Prostate gland (tissue), 2 donors: ENCODE measurements at regions not wholly inside any gene's neighbourhood (a gene's known extent, or its start where the extent isn't known, plus 50 kb on each side); places are given as distances from the start of the nearest gene placed in this dataset.

Experiments
- POLR2AphosphoS5 ChIP-seq: sonication (generic); formaldehyde crosslinking; IDR thresholded peaks from one replicate; pipeline ENCODE4 v1.6.1; 2017; ENCODE audit warnings: antibody characterized with exemption
- TF ChIP-seq, protein P1 (sequence below), 4 experiments: fragments of 200-600 bp in 2 of 4; fragments of 450-650 bp in 2 of 4; sonication (generic) in 2 of 4; IDR thresholded peaks; 1 replicate in 3 of 4; 2 replicates in 1 of 4; pipeline ENCODE4 v1.5.1; 2016 to 2019; ENCODE audit warnings: antibody characterized with exemption in 4 of 4, mild to moderate bottlenecking in 2 of 4, moderate library complexity in 2 of 4

DNA sequence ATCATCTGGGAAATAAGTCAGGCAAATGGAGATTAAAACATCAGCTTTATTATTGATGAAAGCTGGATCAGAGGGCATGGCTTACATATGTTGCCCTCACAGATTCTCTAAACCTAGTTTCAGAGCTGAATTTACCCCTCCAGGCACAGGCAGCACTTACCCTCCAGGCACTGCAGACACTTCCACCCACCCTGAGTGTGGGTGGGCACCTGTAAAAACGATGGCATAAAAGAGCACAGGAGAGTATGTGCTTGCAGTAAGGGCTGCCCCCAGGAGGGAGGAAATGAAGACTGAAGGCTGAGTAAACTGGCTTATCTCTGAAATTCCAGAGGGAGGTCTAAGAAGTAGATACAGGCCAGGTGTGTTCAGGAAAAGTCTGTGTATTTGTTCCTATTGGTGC lies 185.0 kb upstream of the HTR2A start:
- TF ChIP-seq, protein P1, sequence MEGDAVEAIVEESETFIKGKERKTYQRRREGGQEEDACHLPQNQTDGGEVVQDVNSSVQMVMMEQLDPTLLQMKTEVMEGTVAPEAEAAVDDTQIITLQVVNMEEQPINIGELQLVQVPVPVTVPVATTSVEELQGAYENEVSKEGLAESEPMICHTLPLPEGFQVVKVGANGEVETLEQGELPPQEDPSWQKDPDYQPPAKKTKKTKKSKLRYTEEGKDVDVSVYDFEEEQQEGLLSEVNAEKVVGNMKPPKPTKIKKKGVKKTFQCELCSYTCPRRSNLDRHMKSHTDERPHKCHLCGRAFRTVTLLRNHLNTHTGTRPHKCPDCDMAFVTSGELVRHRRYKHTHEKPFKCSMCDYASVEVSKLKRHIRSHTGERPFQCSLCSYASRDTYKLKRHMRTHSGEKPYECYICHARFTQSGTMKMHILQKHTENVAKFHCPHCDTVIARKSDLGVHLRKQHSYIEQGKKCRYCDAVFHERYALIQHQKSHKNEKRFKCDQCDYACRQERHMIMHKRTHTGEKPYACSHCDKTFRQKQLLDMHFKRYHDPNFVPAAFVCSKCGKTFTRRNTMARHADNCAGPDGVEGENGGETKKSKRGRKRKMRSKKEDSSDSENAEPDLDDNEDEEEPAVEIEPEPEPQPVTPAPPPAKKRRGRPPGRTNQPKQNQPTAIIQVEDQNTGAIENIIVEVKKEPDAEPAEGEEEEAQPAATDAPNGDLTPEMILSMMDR (IDR thresholded peaks at IDR 0.05) = no peak
- TF ChIP-seq POLR2AphosphoS5 = no peak
